Fibroblast of skin of left quadriceps (primary cell): ENCODE measurements at regions not wholly inside any gene's neighbourhood (a gene's known extent, or its start where the extent isn't known, plus 50 kb on each side); places are given as distances from the start of the nearest gene placed in this dataset.

Source experiments
- DNase-seq, 2 experiments: peaks; one replicate each; pipeline ENCODE4 v3.0.0-alpha.2; 2013; ENCODE audit warnings: low read depth in 2 of 2

- peak; percentile 44 to 48 for DNase-seq
These were observed 212.8 kb upstream of the SOX11 start for GRCh38 chr2:5479265-5479928.

- peak; percentile 67 to 70 for DNase-seq
These were observed 209.3 kb upstream of the SOX11 start for GRCh38 chr2:5482929-5483331.

- no peak for DNase-seq
These were observed 207.3 kb upstream of the SOX11 start for GRCh38 chr2:5484868-5485267.

- no peak for DNase-seq
These were observed 200.7 kb upstream of the SOX11 start for GRCh38 chr2:5491523-5491922.

- DNase-seq: no peak
These were observed 198.9 kb upstream of the SOX11 start for GRCh38 chr2:5493256-5493655.

GRCh38 chr2:5494212-5494611, 198.0 kb upstream of the SOX11 start:
- DNase-seq: no peak

- DNase-seq: no peak
These were observed 196.6 kb upstream of the SOX11 start for GRCh38 chr2:5495586-5495985.

- no peak for DNase-seq
These were observed 194.3 kb upstream of the SOX11 start for GRCh38 chr2:5497874-5498273.

GRCh38 chr2:5501807-5502206, 190.4 kb upstream of the SOX11 start:
- no peak for DNase-seq

GRCh38 chr2:5502385-5502784, 189.8 kb upstream of the SOX11 start:
- DNase-seq: no peak

- DNase-seq: no peak
These were observed 187.4 kb upstream of the SOX11 start for GRCh38 chr2:5504756-5505155.

- DNase-seq: no peak
These were observed 184.8 kb upstream of the SOX11 start for GRCh38 chr2:5507367-5507766.

- DNase-seq: no peak
These were observed 182.8 kb upstream of the SOX11 start for GRCh38 chr2:5509362-5509761.

GRCh38 chr2:5510082-5510481, 182.1 kb upstream of the SOX11 start:
- no peak for DNase-seq

- no peak for DNase-seq
These were observed 176.5 kb upstream of the SOX11 start for GRCh38 chr2:5515693-5516092.

GRCh38 chr2:5519286-5519685, 172.9 kb upstream of the SOX11 start:
- DNase-seq: no peak

- peak; percentile 46 to 48 for DNase-seq
These were observed 171.7 kb upstream of the SOX11 start for GRCh38 chr2:5520463-5520972.

- DNase-seq: peak in 1 of 2 experiments; percentile 2
These were observed 170.7 kb upstream of the SOX11 start for GRCh38 chr2:5521461-5521860.

- DNase-seq: no peak
These were observed 167.6 kb upstream of the SOX11 start for GRCh38 chr2:5524551-5524950.

- DNase-seq: no peak
These were observed 163.5 kb upstream of the SOX11 start for GRCh38 chr2:5528706-5529105.

- no peak for DNase-seq
These were observed 162.0 kb upstream of the SOX11 start for GRCh38 chr2:5530011-5530696.

GRCh38 chr2:5535301-5535700, 156.9 kb upstream of the SOX11 start:
- DNase-seq: no peak

GRCh38 chr2:5537180-5537688, 154.9 kb upstream of the SOX11 start:
- no peak for DNase-seq
